HFFc6 (cell line): ENCODE measurements at regions not wholly inside any gene's neighbourhood (a gene's known extent, or its start where the extent isn't known, plus 50 kb on each side); places are given as distances from the start of the nearest gene placed in this dataset.
"Not testable (repeated sequence)": the region's sequence is repeated elsewhere in the genome, so short reads cannot be mapped to it uniquely, and the experiment has no call there.

Source experiments
- DNase-seq: peaks from one replicate; pipeline ENCODE4 v3.0.0-alpha.2; 2018
- H3K27ac Mint-ChIP-seq: 2 replicates; pipeline ENCODE4 v1.8.0; 2020; ENCODE audit warnings: mild to moderate bottlenecking, mixed read lengths
- H3K27me3 Mint-ChIP-seq: 2 replicates; pipeline ENCODE4 v1.8.0; 2021; ENCODE audit warnings: mild to moderate bottlenecking, moderate library complexity, mixed read lengths; ENCODE audit not compliant: insufficient read depth
- H3K36me3 Mint-ChIP-seq: 2 replicates; pipeline ENCODE4 v1.8.0; 2021; ENCODE audit warnings: low read depth, mixed read lengths
- H3K4me1 Mint-ChIP-seq: 2 replicates; pipeline ENCODE4 v1.8.0; 2020; ENCODE audit warnings: low read depth, mixed read lengths
- H3K4me3 Mint-ChIP-seq: 2 replicates; pipeline ENCODE4 v1.8.0; 2020; ENCODE audit warnings: mild to moderate bottlenecking, moderate library complexity, mixed read lengths
- H3K9me3 Mint-ChIP-seq: 2 replicates; pipeline ENCODE4 v1.8.0; 2020; ENCODE audit warnings: mild to moderate bottlenecking, mixed read lengths
- CTCF ChIP-seq: fragments of 200-600 bp; sonication (generic); IDR thresholded peaks from 2 replicates; pipeline ENCODE4 v1.5.0; 2021; ENCODE audit warnings: antibody characterized with exemption, mild to moderate bottlenecking

- no peak overlapping the region for H3K27ac Mint-ChIP-seq
- H3K4me1 Mint-ChIP-seq: peaks cover 13% of the 10 kb centered on the region
- no peak overlapping the region for H3K4me3 Mint-ChIP-seq
- H3K9me3 Mint-ChIP-seq: no peaks in the 10 kb centered on the region; the same call in 1 of the 2 replicates
- no peak for TF ChIP-seq CTCF
- no peaks in the 10 kb centered on the region for H3K36me3 Mint-ChIP-seq
- no peak for DNase-seq
- no peaks in the 10 kb centered on the region for H3K27me3 Mint-ChIP-seq
Measured at GRCh38 chr7:111654343-111654742, 92.1 kb upstream of the IMMP2L start.

GRCh38 chr7:111653846-111654245 lies 91.6 kb upstream of the IMMP2L start:
- peaks cover 13% of the 10 kb centered on the region for H3K4me1 Mint-ChIP-seq
- H3K9me3 Mint-ChIP-seq: no peaks in the 10 kb centered on the region; the same call in 1 of the 2 replicates
- H3K27me3 Mint-ChIP-seq: no peaks in the 10 kb centered on the region
- DNase-seq: no peak
- no peak overlapping the region for H3K4me3 Mint-ChIP-seq
- no peak overlapping the region for H3K27ac Mint-ChIP-seq
- TF ChIP-seq CTCF: no peak
- no peaks in the 10 kb centered on the region for H3K36me3 Mint-ChIP-seq

- Mint-ChIP-seq H3K27me3 (no peaks in the 10 kb centered on the region; the same call in 1 of the 2 replicates), H3K4me3 (0 out of 2 replicates have a peak overlapping the region, but pooled peaks have one; percentile 16), H3K9me3 (no peaks in the 10 kb centered on the region; the same call in 1 of the 2 replicates), H3K4me1 (peaks cover 27% of the 10 kb centered on the region), H3K36me3 (no peaks in the 10 kb centered on the region), H3K27ac (no peak overlapping the region)
- TF ChIP-seq CTCF: no peak
- DNase-seq: peak; percentile 40
Measured at GRCh38 chr7:111650456-111650999, 88.2 kb upstream of the IMMP2L start.

GRCh38 chr7:111647881-111648280 lies 85.6 kb upstream of the IMMP2L start:
- no peak for TF ChIP-seq CTCF
- no peak for DNase-seq

GRCh38 chr7:111644595-111644994 lies 82.3 kb upstream of the IMMP2L start:
- H3K27ac Mint-ChIP-seq, H3K9me3 Mint-ChIP-seq, H3K4me3 Mint-ChIP-seq, H3K27me3 Mint-ChIP-seq, DNase-seq, H3K36me3 Mint-ChIP-seq: not testable (repeated sequence)
- TF ChIP-seq CTCF: peak; percentile 67
- peaks cover 22% of the 10 kb centered on the region for H3K4me1 Mint-ChIP-seq

More at GRCh38 chr7:111647881-111648280, 85.6 kb upstream of the IMMP2L start:
- Mint-ChIP-seq H3K36me3 (no peaks in the 10 kb centered on the region), H3K27ac (no peak overlapping the region), H3K4me1 (peaks cover 22% of the 10 kb centered on the region), H3K9me3 (no peaks in the 10 kb centered on the region), H3K27me3 (no peaks in the 10 kb centered on the region; the same call in none of the 2 replicates), H3K4me3 (peak overlapping the region; percentile 17; the same call in 1 of the 2 replicates)
